Loucy (cell line): ENCODE measurements at regions not wholly inside any gene's neighbourhood (a gene's known extent, or its start where the extent isn't known, plus 50 kb on each side); places are given as distances from the start of the nearest gene placed in this dataset.

Source experiments
- H2AFZ ChIP-seq: fragments of 200-600 bp; sonication (generic); 2 replicates; pipeline ENCODE4 v1.6.0; 2016; ENCODE audit warnings: antibody characterized with exemption, mild to moderate bottlenecking, low read length, moderate library complexity
- H3F3A ChIP-seq: fragments of 200-600 bp; 2 replicates; pipeline ENCODE4 v1.6.0; 2016; ENCODE audit warnings: antibody characterized with exemption, low read depth, mild to moderate bottlenecking
- H3K27me3 ChIP-seq: fragments of 200-600 bp; sonication (generic); 2 replicates; pipeline ENCODE4 v1.6.1; 2014; ENCODE audit warnings: low read length, mild to moderate bottlenecking; ENCODE audit not compliant: insufficient read depth, poor library complexity, severe bottlenecking
- H3K36me3 ChIP-seq: fragments of 200-600 bp; sonication (generic); 2 replicates; pipeline ENCODE4 v1.6.1; 2016; ENCODE audit warnings: low read length; ENCODE audit not compliant: insufficient read depth
- H3K4me1 ChIP-seq: fragments of 200-600 bp; sonication (generic); 2 replicates; pipeline ENCODE4 v1.5.1; 2014; ENCODE audit warnings: low read length, mild to moderate bottlenecking; ENCODE audit not compliant: insufficient read depth, poor library complexity, severe bottlenecking
- H3K4me2 ChIP-seq: fragments of 200-600 bp; sonication (generic); 2 replicates; pipeline ENCODE4 v1.6.0; 2014; ENCODE audit warnings: antibody characterized with exemption, low read length, low read depth, mild to moderate bottlenecking; ENCODE audit not compliant: poor library complexity, severe bottlenecking
- H3K4me3 ChIP-seq: fragments of 200-600 bp; sonication (generic); 2 replicates; pipeline ENCODE4 v1.5.1; 2014; ENCODE audit warnings: low read length, mild to moderate bottlenecking, mixed read lengths; ENCODE audit not compliant: poor library complexity, severe bottlenecking
- H3K79me2 ChIP-seq: fragments of 200-600 bp; sonication (generic); 2 replicates; pipeline ENCODE4 v1.6.1; 2014; ENCODE audit warnings: low read length; ENCODE audit not compliant: insufficient read depth
- H3K9ac ChIP-seq: fragments of 200-600 bp; sonication (generic); 2 replicates; pipeline ENCODE4 v1.6.0; 2014; ENCODE audit warnings: mild to moderate bottlenecking, low read depth, low read length, moderate library complexity; ENCODE audit not compliant: poor library complexity, severe bottlenecking
- H3K9me2 ChIP-seq: fragments of 200-600 bp; sonication (generic); replicated peaks from 2 replicates; pipeline ENCODE4 v1.6.1; 2016; ENCODE audit warnings: low read depth, low read length, mixed read lengths
- H3K9me3 ChIP-seq: fragments of 200-600 bp; sonication (generic); 2 replicates; pipeline ENCODE4 v1.6.1; 2014; ENCODE audit warnings: mild to moderate bottlenecking, antibody characterized with exemption, low read length, low read depth; ENCODE audit not compliant: insufficient read depth
- H4K20me1 ChIP-seq: fragments of 200-600 bp; sonication (generic); 2 replicates; pipeline ENCODE4 v1.6.0; 2014; ENCODE audit warnings: antibody characterized with exemption, low read length, mild to moderate bottlenecking; ENCODE audit not compliant: insufficient read depth, poor library complexity, severe bottlenecking
- EZH2phosphoT487 ChIP-seq: fragments of 200-600 bp; IDR thresholded peaks from 2 replicates; pipeline ENCODE4 v1.6.1; 2018; ENCODE audit warnings: antibody characterized with exemption, mild to moderate bottlenecking, moderate library complexity, borderline replicate concordance
- TF ChIP-seq, protein P1 (sequence below): fragments of 200-600 bp; sonication (generic); conservative IDR thresholded peaks from 2 replicates; pipeline ENCODE4 v1.5.1; 2014; ENCODE audit warnings: mild to moderate bottlenecking, antibody characterized with exemption, low read length

DNA sequence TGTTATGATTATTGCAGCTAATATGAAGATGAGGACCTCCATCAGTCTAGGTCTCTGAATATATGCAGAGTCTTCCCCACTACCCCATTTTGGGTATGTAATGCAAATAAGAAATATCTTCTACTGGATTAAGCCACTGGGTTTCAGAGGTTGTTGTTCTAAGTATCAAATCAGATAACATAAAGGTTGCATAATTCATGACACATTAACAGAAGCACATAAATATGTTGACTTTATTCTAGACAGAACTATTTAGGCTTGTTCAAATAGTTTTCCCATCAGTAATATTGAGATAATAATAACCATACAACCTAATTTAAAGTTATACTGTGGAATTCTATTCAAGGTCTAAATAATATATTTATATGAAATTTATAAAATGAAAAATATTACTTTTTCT is 157.1 kb downstream of the ETV1 start:
- no peak overlapping the region for H3K4me2 ChIP-seq
- TF ChIP-seq, protein P1, sequence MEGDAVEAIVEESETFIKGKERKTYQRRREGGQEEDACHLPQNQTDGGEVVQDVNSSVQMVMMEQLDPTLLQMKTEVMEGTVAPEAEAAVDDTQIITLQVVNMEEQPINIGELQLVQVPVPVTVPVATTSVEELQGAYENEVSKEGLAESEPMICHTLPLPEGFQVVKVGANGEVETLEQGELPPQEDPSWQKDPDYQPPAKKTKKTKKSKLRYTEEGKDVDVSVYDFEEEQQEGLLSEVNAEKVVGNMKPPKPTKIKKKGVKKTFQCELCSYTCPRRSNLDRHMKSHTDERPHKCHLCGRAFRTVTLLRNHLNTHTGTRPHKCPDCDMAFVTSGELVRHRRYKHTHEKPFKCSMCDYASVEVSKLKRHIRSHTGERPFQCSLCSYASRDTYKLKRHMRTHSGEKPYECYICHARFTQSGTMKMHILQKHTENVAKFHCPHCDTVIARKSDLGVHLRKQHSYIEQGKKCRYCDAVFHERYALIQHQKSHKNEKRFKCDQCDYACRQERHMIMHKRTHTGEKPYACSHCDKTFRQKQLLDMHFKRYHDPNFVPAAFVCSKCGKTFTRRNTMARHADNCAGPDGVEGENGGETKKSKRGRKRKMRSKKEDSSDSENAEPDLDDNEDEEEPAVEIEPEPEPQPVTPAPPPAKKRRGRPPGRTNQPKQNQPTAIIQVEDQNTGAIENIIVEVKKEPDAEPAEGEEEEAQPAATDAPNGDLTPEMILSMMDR: no peak
- TF ChIP-seq EZH2phosphoT487: no peak
- no peaks in the 10 kb centered on the region for H3K79me2 ChIP-seq
- H3K36me3 ChIP-seq: no peaks in the 10 kb centered on the region
- H4K20me1 ChIP-seq: no peaks in the 10 kb centered on the region
- no peaks in the 10 kb centered on the region for H3K9me2 ChIP-seq
- H3F3A ChIP-seq: no peaks in the 10 kb centered on the region
- H3K9me3 ChIP-seq: no peaks in the 10 kb centered on the region
- no peaks in the 10 kb centered on the region for H3K27me3 ChIP-seq
- H3K9ac ChIP-seq: no peak overlapping the region
- no peaks in the 10 kb centered on the region for H3K4me1 ChIP-seq
- no peak overlapping the region for H3K4me3 ChIP-seq
- H2AFZ ChIP-seq: no peak overlapping the region

- H2AFZ ChIP-seq: no peak overlapping the region
- H3K4me1 ChIP-seq: no peaks in the 10 kb centered on the region
- H3K79me2 ChIP-seq: no peaks in the 10 kb centered on the region
- no peak overlapping the region for H3K4me3 ChIP-seq
- TF ChIP-seq, protein P1: no peak
- TF ChIP-seq EZH2phosphoT487: no peak
- H3K4me2 ChIP-seq: no peak overlapping the region
- H3K36me3 ChIP-seq: no peaks in the 10 kb centered on the region
- no peaks in the 10 kb centered on the region for H3K27me3 ChIP-seq
- no peaks in the 10 kb centered on the region for H3K9me2 ChIP-seq
- no peaks in the 10 kb centered on the region for H4K20me1 ChIP-seq
- no peaks in the 10 kb centered on the region for H3F3A ChIP-seq
- no peak overlapping the region for H3K9ac ChIP-seq
- no peaks in the 10 kb centered on the region for H3K9me3 ChIP-seq
Observed at GRCh38 chr7:13834328-13834761, 155.1 kb downstream of the ETV1 start.

DNA sequence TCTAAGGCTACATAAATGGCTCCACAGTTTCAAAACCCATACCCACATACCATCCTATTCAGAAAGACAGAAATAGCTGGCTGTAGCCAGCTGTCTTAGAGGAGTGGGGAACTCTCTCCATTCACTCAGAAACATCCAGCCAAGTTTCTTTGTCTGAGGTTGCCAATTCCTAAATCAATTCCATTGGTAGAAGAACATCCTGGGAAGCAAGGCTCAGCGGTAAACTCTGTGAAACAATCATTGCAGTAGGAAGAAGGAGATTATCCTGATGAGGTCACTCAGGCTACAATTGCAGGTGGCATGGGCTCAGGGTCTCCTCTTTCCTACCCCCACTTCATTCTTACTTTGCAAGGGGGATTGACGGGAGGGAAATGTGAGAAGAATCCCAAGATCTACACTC is 154.0 kb downstream of the ETV1 start:
- Histone ChIP-seq H3K9me3 (no peaks in the 10 kb centered on the region), H3K79me2 (no peaks in the 10 kb centered on the region), H3K4me1 (no peaks in the 10 kb centered on the region), H3K9ac (no peak overlapping the region), H3F3A (no peaks in the 10 kb centered on the region), H3K4me3 (no peak overlapping the region), H3K27me3 (no peaks in the 10 kb centered on the region), H3K4me2 (no peak overlapping the region), H2AFZ (no peak overlapping the region), H4K20me1 (no peaks in the 10 kb centered on the region), H3K36me3 (no peaks in the 10 kb centered on the region), H3K9me2 (no peaks in the 10 kb centered on the region)
- TF ChIP-seq, protein P1: no peak
- no peak for TF ChIP-seq EZH2phosphoT487
